ENCODE measurements at regions not wholly inside any gene's neighbourhood (a gene's known extent, or its start where the extent isn't known, plus 50 kb on each side); places are given as distances from the start of the nearest gene placed in this dataset.

GRCh38 chr11:42713753-42714152 is 598.0 kb upstream of the API5 start:
- ATAC-seq (no peak), DNase-seq (no peak)
- ChIA-PET POLR2A (no interaction called here), CTCF (no interaction called here)
- H3K36me3 ChIP-seq (ENCODE audit: control insufficient read depth in 2 of 3, insufficient read depth in 3 of 3, low read length in 3 of 3) = no peaks in the 10 kb centered on the region
- Mint-ChIP-seq H3K9me3 (peaks cover 5 to 38% (median 10%) of the 10 kb centered on the region in 11 donors), H3K4me3 (no peak overlapping the region), H3K27ac (no peak overlapping the region), H3K36me3 (no peaks in the 10 kb centered on the region), H3K4me1 (no peaks in the 10 kb centered on the region), H3K27me3 (no peaks in the 10 kb centered on the region)
- no peak overlapping the region for H3K4me3 ChIP-seq (ENCODE audit: low read length)
- peaks cover 0 to 5% (median 0%) of the 10 kb centered on the region in 3 experiments for H3K9me3 ChIP-seq (ENCODE audit: control insufficient read depth in 2 of 3, low read length in 3 of 3)
- no peak overlapping the region for H3K27ac ChIP-seq (ENCODE audit: low read depth, low read length)
- no peaks in the 10 kb centered on the region for H3K4me1 ChIP-seq (ENCODE audit: control insufficient read depth in 2 of 2, insufficient read depth in 2 of 2, low read length in 2 of 2)
- intact Hi-C loops (cut with micrococcal nuclease) = no loop called here
- H3K27me3 ChIP-seq (ENCODE audit: control insufficient read depth in 2 of 2, insufficient read depth in 2 of 2, low read length in 2 of 2) = no peaks in the 10 kb centered on the region

DNA sequence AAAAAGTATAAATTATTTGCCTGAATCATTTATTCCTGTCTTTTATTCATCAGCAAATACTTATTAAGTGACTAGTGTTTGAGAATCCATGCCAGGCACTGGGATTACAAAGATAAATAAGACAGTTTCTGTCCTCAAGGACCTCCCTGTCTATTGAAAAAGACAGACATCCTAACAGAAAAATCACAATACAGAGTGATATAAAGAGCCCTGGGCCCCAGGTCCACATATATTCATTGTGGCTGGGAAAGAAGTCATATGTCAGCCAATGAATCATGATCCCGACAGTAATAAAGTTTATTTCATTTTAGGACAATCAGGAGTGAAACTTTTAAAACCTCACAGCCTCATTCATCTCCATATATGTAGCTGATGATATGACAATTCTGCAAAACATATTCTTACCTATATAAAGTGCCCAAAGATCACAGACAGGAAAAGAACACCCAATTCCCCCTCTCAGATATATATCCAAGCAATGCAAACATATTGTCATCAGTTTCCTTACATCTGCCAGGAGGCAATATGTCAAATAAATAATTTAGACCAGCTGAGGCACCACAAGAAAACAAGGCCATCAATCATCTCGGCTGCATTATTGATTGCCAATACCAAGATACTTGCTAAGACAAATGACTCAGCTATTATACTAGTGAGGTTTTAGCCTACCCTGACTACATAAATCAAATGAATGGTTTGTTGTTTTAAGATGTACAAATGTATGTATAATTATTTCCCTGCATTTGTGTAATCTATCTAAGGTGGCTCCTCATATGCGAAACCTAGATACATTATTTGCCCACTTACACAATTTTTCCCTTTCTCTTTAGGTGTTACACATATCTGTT is 590.9 kb upstream of the API5 start:
- H3K4me3 Mint-ChIP-seq = no peak overlapping the region
- no peaks in the 10 kb centered on the region for H3K27me3 Mint-ChIP-seq
- no peak overlapping the region for H3K4me3 ChIP-seq (ENCODE audit: low read length)
- no peak overlapping the region for H3K27ac Mint-ChIP-seq
- DNase-seq = no peak
- no peaks in the 10 kb centered on the region for H3K9me3 ChIP-seq (ENCODE audit: control insufficient read depth in 2 of 3, low read length in 3 of 3)
- H3K9me3 Mint-ChIP-seq = peaks cover 0 to 42% (median 9%) of the 10 kb centered on the region in 11 donors
- no peaks in the 10 kb centered on the region for H3K36me3 ChIP-seq (ENCODE audit: control insufficient read depth in 2 of 3, insufficient read depth in 3 of 3, low read length in 3 of 3)
- H3K27me3 ChIP-seq (ENCODE audit: control insufficient read depth in 2 of 2, insufficient read depth in 2 of 2, low read length in 2 of 2) = no peaks in the 10 kb centered on the region
- no peak for ATAC-seq
- H3K36me3 Mint-ChIP-seq = no peaks in the 10 kb centered on the region
- H3K4me1 Mint-ChIP-seq = no peaks in the 10 kb centered on the region
- intact Hi-C loops (cut with micrococcal nuclease) = no loop called here
- no peaks in the 10 kb centered on the region for H3K4me1 ChIP-seq (ENCODE audit: control insufficient read depth in 2 of 2, insufficient read depth in 2 of 2, low read length in 2 of 2)
- H3K27ac ChIP-seq (ENCODE audit: low read depth, low read length) = no peak overlapping the region
- ChIA-PET CTCF (no interaction called here), POLR2A (no interaction called here)

DNA sequence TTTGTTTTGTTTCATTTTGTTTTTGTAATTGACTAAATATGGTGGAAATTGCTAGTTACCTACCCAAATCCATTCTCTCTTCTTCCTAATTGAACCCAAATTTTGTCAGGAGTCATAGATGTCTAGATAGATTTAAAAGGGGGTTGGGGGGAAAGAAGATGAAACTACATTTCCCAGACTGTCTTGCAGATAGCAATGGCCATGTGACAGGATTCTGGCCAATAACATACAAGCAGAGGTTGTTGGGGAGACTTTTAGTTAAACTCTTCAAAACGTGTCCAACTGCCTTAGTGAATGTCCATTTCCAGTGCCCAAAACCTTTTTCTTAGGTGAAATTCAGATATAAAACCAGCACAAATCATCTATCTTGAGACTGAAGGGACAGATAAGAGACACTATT is 583.9 kb upstream of the API5 start:
- no peaks in the 10 kb centered on the region for H3K27me3 Mint-ChIP-seq
- H3K27ac ChIP-seq (ENCODE audit: low read depth, low read length) = no peak overlapping the region
- H3K27ac Mint-ChIP-seq = no peak overlapping the region
- H3K4me3 Mint-ChIP-seq = no peak overlapping the region
- no peak for DNase-seq
- H3K4me1 Mint-ChIP-seq = no peaks in the 10 kb centered on the region
- no peak for ATAC-seq
- no peaks in the 10 kb centered on the region for H3K4me1 ChIP-seq (ENCODE audit: control insufficient read depth in 2 of 2, insufficient read depth in 2 of 2, low read length in 2 of 2)
- CTCF ChIA-PET = no interaction called here
- H3K4me3 ChIP-seq (ENCODE audit: low read length) = no peak overlapping the region
- H3K27me3 ChIP-seq (ENCODE audit: control insufficient read depth in 2 of 2, insufficient read depth in 2 of 2, low read length in 2 of 2) = no peaks in the 10 kb centered on the region
- peaks cover 0 to 19% (median 3%) of the 10 kb centered on the region in 11 donors for H3K9me3 Mint-ChIP-seq
- no peaks in the 10 kb centered on the region for H3K9me3 ChIP-seq (ENCODE audit: control insufficient read depth in 2 of 3, low read length in 3 of 3)
- POLR2A ChIA-PET = no interaction called here
- intact Hi-C loops (cut with micrococcal nuclease) = no loop called here
- H3K36me3 Mint-ChIP-seq = no peaks in the 10 kb centered on the region
- H3K36me3 ChIP-seq (ENCODE audit: control insufficient read depth in 2 of 3, insufficient read depth in 3 of 3, low read length in 3 of 3) = no peaks in the 10 kb centered on the region

DNA sequence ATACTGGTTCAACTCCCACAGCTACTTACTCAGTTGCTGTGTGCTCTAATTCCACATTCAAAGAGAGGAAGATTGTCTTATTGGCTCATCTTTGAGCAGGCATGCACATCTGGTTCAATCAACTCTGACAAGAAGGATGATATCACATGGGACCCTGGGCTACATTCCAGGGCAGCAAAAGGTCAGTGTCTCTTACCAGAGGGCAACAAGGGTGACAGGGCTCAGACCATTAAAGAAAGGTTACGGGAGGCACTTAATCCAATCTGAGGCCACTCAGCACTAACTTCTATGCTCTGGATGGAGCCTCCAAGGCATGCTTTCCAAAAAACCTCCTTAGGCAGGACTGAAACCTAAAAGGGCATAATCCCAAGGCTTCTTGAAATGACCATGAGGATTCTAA is 549.4 kb upstream of the API5 start:
- Histone ChIP-seq H3K36me3 (ENCODE audit: control insufficient read depth in 2 of 3, insufficient read depth in 3 of 3, low read length in 3 of 3) (no peaks in the 10 kb centered on the region), H3K9me3 (ENCODE audit: control insufficient read depth in 2 of 3, low read length in 3 of 3) (no peaks in the 10 kb centered on the region), H3K4me1 (ENCODE audit: control insufficient read depth in 2 of 2, insufficient read depth in 2 of 2, low read length in 2 of 2) (no peaks in the 10 kb centered on the region), H3K4me3 (ENCODE audit: low read length) (no peak overlapping the region), H3K27me3 (ENCODE audit: control insufficient read depth in 2 of 2, insufficient read depth in 2 of 2, low read length in 2 of 2) (no peaks in the 10 kb centered on the region), H3K27ac (ENCODE audit: low read depth, low read length) (no peak overlapping the region)
- ATAC-seq = no peak
- H3K4me3 Mint-ChIP-seq = no peak overlapping the region
- no peak for DNase-seq
- no peak overlapping the region for H3K27ac Mint-ChIP-seq
- H3K27me3 Mint-ChIP-seq = peaks cover 0 to 3% (median 0%) of the 10 kb centered on the region in 5 donors
- peaks cover 0 to 22% (median 4%) of the 10 kb centered on the region in 11 donors for H3K9me3 Mint-ChIP-seq
- no peaks in the 10 kb centered on the region for H3K4me1 Mint-ChIP-seq
- intact Hi-C loops (cut with micrococcal nuclease) = no loop called here
- POLR2A ChIA-PET = no interaction called here
- H3K36me3 Mint-ChIP-seq = no peaks in the 10 kb centered on the region
- CTCF ChIA-PET = no interaction called here

DNA sequence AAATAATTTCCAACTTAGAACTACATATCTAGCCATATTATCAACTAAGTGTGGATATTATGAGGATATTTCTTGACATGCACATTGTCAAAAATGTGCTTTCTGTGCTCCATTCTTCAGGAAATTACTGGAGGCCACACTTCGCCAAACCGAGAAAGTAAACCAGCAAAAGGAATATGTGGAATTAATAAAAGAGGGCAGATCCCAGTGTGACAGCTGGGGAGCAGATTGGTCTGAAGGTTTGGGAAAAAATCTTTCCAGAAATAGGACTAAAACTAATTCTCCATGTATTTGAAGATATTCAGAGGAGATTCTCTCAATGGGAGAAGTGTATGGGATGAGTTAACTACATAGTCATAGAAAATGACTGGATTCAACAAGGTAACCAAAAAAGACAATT is 546.9 kb upstream of the API5 start:
- H3K27ac ChIP-seq (ENCODE audit: low read depth, low read length) = no peak overlapping the region
- intact Hi-C loops (cut with micrococcal nuclease) = no loop called here
- ChIA-PET CTCF (no interaction called here), POLR2A (no interaction called here)
- Mint-ChIP-seq H3K27ac (no peak overlapping the region), H3K36me3 (no peaks in the 10 kb centered on the region), H3K9me3 (peaks cover 0 to 23% (median 2%) of the 10 kb centered on the region in 11 donors), H3K4me1 (no peaks in the 10 kb centered on the region), H3K4me3 (no peak overlapping the region), H3K27me3 (no peaks in the 10 kb centered on the region)
- ATAC-seq (no peak), DNase-seq (no peak)
- H3K9me3 ChIP-seq (ENCODE audit: control insufficient read depth in 2 of 3, low read length in 3 of 3) = no peaks in the 10 kb centered on the region
- H3K4me3 ChIP-seq (ENCODE audit: low read length) = no peak overlapping the region
- no peaks in the 10 kb centered on the region for H3K36me3 ChIP-seq (ENCODE audit: control insufficient read depth in 2 of 3, insufficient read depth in 3 of 3, low read length in 3 of 3)
- no peaks in the 10 kb centered on the region for H3K27me3 ChIP-seq (ENCODE audit: control insufficient read depth in 2 of 2, insufficient read depth in 2 of 2, low read length in 2 of 2)
- H3K4me1 ChIP-seq (ENCODE audit: control insufficient read depth in 2 of 2, insufficient read depth in 2 of 2, low read length in 2 of 2) = no peaks in the 10 kb centered on the region

GRCh38 chr11:42768576-42768975 is 543.2 kb upstream of the API5 start:
- intact Hi-C loops (cut with micrococcal nuclease) = no loop called here
- no peak overlapping the region for H3K4me3 Mint-ChIP-seq
- no peaks in the 10 kb centered on the region for H3K9me3 ChIP-seq (ENCODE audit: control insufficient read depth in 2 of 3, low read length in 3 of 3)
- H3K4me3 ChIP-seq (ENCODE audit: low read length) = no peak overlapping the region
- no peak for DNase-seq
- no peaks in the 10 kb centered on the region for H3K36me3 ChIP-seq (ENCODE audit: control insufficient read depth in 2 of 3, insufficient read depth in 3 of 3, low read length in 3 of 3)
- H3K9me3 Mint-ChIP-seq = peaks cover 0 to 23% (median 4%) of the 10 kb centered on the region in 11 donors
- H3K27me3 ChIP-seq (ENCODE audit: control insufficient read depth in 2 of 2, insufficient read depth in 2 of 2, low read length in 2 of 2) = no peaks in the 10 kb centered on the region
- ChIA-PET POLR2A (no interaction called here), CTCF (no interaction called here)
- H3K27me3 Mint-ChIP-seq = no peaks in the 10 kb centered on the region
- no peak overlapping the region for H3K27ac ChIP-seq (ENCODE audit: low read depth, low read length)
- H3K36me3 Mint-ChIP-seq = no peaks in the 10 kb centered on the region
- ATAC-seq = no peak
- H3K27ac Mint-ChIP-seq = no peak overlapping the region
- no peaks in the 10 kb centered on the region for H3K4me1 Mint-ChIP-seq
- H3K4me1 ChIP-seq (ENCODE audit: control insufficient read depth in 2 of 2, insufficient read depth in 2 of 2, low read length in 2 of 2) = no peaks in the 10 kb centered on the region

DNA sequence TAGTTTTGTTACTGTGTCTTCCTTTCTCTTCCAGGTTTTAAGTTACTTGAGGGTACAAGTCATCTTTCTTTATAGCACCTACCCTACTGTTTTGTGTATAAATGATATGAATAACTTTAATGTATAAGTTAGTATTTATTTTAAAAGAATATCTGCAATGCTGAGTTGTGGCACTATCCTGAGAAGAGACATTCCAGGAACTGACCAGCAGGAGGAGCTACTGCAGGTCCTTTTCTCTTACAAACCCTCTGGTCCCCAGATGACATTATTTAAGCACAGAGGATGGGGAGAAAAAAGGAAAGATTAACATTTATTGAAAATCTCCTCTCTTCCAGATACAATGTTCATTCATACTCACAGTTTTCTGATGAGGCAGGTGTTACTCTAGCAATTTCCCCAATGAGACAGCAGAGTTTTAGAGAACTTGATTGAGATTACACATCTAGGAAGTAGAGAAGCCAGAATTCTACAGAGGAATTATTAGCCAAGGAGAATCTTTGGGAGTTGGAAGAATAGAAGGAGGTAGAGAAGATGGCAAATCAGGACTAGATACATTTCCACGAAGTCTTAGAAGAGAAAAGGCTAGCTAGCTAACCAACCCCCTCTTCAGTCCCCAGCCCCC is 541.2 kb upstream of the API5 start:
- intact Hi-C loops (cut with micrococcal nuclease) = loop anchor here (1.0 to 5.0 kb wide), 2 partner anchors 508 to 512 kb away; no protein-coding TSS in a partner anchor
- Histone ChIP-seq H3K9me3 (ENCODE audit: control insufficient read depth in 2 of 3, low read length in 3 of 3) (no peaks in the 10 kb centered on the region), H3K4me1 (ENCODE audit: control insufficient read depth in 2 of 2, insufficient read depth in 2 of 2, low read length in 2 of 2) (no peaks in the 10 kb centered on the region), H3K4me3 (ENCODE audit: low read length) (no peak overlapping the region), H3K27ac (ENCODE audit: low read depth, low read length) (no peak overlapping the region), H3K27me3 (ENCODE audit: control insufficient read depth in 2 of 2, insufficient read depth in 2 of 2, low read length in 2 of 2) (no peaks in the 10 kb centered on the region), H3K36me3 (ENCODE audit: control insufficient read depth in 2 of 3, insufficient read depth in 3 of 3, low read length in 3 of 3) (no peaks in the 10 kb centered on the region)
- no peak for ATAC-seq
- ChIA-PET CTCF (no interaction called here), POLR2A (no interaction called here)
- H3K27ac Mint-ChIP-seq = no peak overlapping the region
- DNase-seq = no peak
- peaks cover 0 to 12% (median 3%) of the 10 kb centered on the region in 11 donors for H3K9me3 Mint-ChIP-seq
- no peaks in the 10 kb centered on the region for H3K4me1 Mint-ChIP-seq
- H3K27me3 Mint-ChIP-seq = no peaks in the 10 kb centered on the region
- H3K36me3 Mint-ChIP-seq = no peaks in the 10 kb centered on the region
- no peak overlapping the region for H3K4me3 Mint-ChIP-seq

All from naive thymus-derived CD4-positive, alpha-beta T cell (primary cell).